OCI-LY7 (cell line): ENCODE measurements at regions not wholly inside any gene's neighbourhood (a gene's known extent, or its start where the extent isn't known, plus 50 kb on each side); places are given as distances from the start of the nearest gene placed in this dataset.

Source experiments
- CTCF ChIP-seq: fragments of 200-600 bp; sonication (generic); conservative IDR thresholded peaks from 2 replicates; pipeline ENCODE4 v1.5.1; 2014; ENCODE audit warnings: mild to moderate bottlenecking, antibody characterized with exemption, low read length, moderate library complexity, mixed read lengths
- EZH2phosphoT487 ChIP-seq: fragments of 200-600 bp; sonication (generic); IDR thresholded peaks from 2 replicates; pipeline ENCODE4 v1.6.1; 2018; ENCODE audit warnings: low read depth, borderline replicate concordance, mild to moderate bottlenecking, mixed run types, antibody characterized with exemption, low read length, moderate library complexity, mixed read lengths

DNA sequence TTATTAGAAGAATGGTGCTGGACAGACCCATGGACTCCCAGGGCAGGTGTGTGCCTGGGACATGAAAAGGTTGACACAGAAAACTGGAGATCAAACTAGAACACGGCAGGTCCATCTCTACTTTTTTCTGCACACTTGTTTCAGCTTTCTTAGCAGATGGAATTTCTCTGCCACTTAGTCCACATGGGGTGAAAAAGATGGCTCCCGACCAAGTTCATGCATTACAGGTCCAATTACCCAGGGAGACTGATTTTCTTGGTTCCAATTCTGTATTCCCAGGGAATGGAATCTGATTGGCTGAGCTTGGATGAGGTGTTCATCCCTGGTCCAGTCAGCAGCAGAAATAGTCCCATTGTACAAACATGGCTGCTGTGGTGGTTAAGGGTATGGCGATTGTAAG lies 238.9 kb upstream of the SRRM4 start:
- TF ChIP-seq CTCF (no peak), EZH2phosphoT487 (no peak)
